Right lobe of liver (tissue), 6 donors: ENCODE measurements at regions not wholly inside any gene's neighbourhood (a gene's known extent, or its start where the extent isn't known, plus 50 kb on each side); places are given as distances from the start of the nearest gene placed in this dataset.

ENCODE experiments used
- ATAC-seq, 4 donors: fragments of 200-7000 bp; cut with Tn5 transposase; one replicate each; pipeline ENCODE4 v1.9.1; 2020; ENCODE audit warnings: mild to moderate bottlenecking in 4 of 4, moderate library complexity in 4 of 4
- DNase-seq, 3 donors: peaks; one replicate each; pipeline ENCODE4 v3.0.0-alpha.2; 2020
- H3K27ac ChIP-seq, 3 donors: fragments of 200-600 bp; one replicate each; pipeline ENCODE4 v1.8.0; 2022
- H3K27me3 ChIP-seq, 2 donors: fragments of 200-600 bp; one replicate each; pipeline ENCODE4 v1.8.0; 2022
- H3K36me3 ChIP-seq, 4 donors: fragments of 200-600 bp; sonication (generic) in 1 of 4; one replicate each; pipeline versions ENCODE4 v1.5.1 to v1.8.0; 2017 to 2022; ENCODE audit warnings: control low read depth in 1 of 4
- H3K4me1 ChIP-seq, 4 donors: fragments of 200-600 bp; sonication (generic) in 1 of 4; one replicate each; pipeline versions ENCODE4 v1.5.1 to v1.8.0; 2017 to 2022; ENCODE audit warnings: control low read depth in 1 of 4
- H3K4me3 ChIP-seq, 3 donors: fragments of 200-600 bp; one replicate each; pipeline ENCODE4 v1.8.0; 2022
- H3K9me3 ChIP-seq, 4 donors: fragments of 200-600 bp; sonication (generic) in 1 of 4; one replicate each; pipeline versions ENCODE4 v1.5.1 to v1.8.0; 2017 to 2022; ENCODE audit warnings: control low read depth in 1 of 4
- CTCF ChIP-seq, 4 donors: fragments of 200-600 bp in 3 of 4; fragments of 450-650 bp in 1 of 4; IDR thresholded peaks; one replicate each; pipeline versions ENCODE4 v1.5.1 to v1.8.0; 2016 to 2022; ENCODE audit warnings: antibody characterized with exemption in 4 of 4, mild to moderate bottlenecking in 2 of 4
- POLR2A ChIP-seq: fragments of 450-650 bp; IDR thresholded peaks from one replicate; pipeline ENCODE4 v1.6.1; 2017; ENCODE audit warnings: antibody characterized with exemption, mild to moderate bottlenecking
- WGBS: methylation state at CpG from one replicate; pipeline ENCODE4 v1.1.6; 2018; ENCODE audit warnings: low coverage, low lambda C conversion rate; ENCODE audit not compliant: insufficient coverage; ENCODE audit errors: missing lambda C conversion rate; 5-methylcytosine and 5-hydroxymethylcytosine counted together
- intact Hi-C, 2 donors: fragments of 100-400 bp; cut with DNase I; formaldehyde crosslinking; loops; one replicate each; pipeline versions ENCODE4 v1.11.2 to v1.14.1; 2022
- donor health status: DM: no; HTN: yes; CAD: no.
- donor health status: DM: no; HTN: no; CAD: no.
- donor health status: DM: no; HTN: no; CAD: no.
- donor health status: DM: no; HTN: yes; CAD: no.
- donor health status: DM: no; HTN: yes; CAD: no.

GRCh38 chr15:69842851-69843250 lies 254.9 kb downstream of the TLE3 start:
- Histone ChIP-seq H3K4me3 (no peak overlapping the region), H3K27me3 (no peaks in the 10 kb centered on the region), H3K36me3 (no peaks in the 10 kb centered on the region), H3K27ac (no peak overlapping the region), H3K9me3 (no peaks in the 10 kb centered on the region), H3K4me1 (no peaks in the 10 kb centered on the region)
- ATAC-seq (no peak), DNase-seq (no peak)
- WGBS, result 74% methylated on average over 5 of the region's 5 CpGs
- no peak for TF ChIP-seq POLR2A
- TF ChIP-seq CTCF (IDR thresholded peaks at IDR 0.05), result no peak
- intact Hi-C loops, result no loop called here

- no peaks in the 10 kb centered on the region for H3K27me3 ChIP-seq
- H3K27ac ChIP-seq, result no peak overlapping the region
- no peaks in the 10 kb centered on the region for H3K9me3 ChIP-seq
- TF ChIP-seq POLR2A, result no peak
- TF ChIP-seq CTCF (IDR thresholded peaks at IDR 0.05), result no peak
- ATAC-seq, result no peak
- WGBS, result 40% methylated on average over 7 of the region's 13 CpGs
- no peak overlapping the region for H3K4me3 ChIP-seq
- no peak for DNase-seq
- no peaks in the 10 kb centered on the region for H3K36me3 ChIP-seq
- intact Hi-C loops, result no loop called here
- no peaks in the 10 kb centered on the region for H3K4me1 ChIP-seq
Measured at GRCh38 chr15:69843276-69843899, 254.3 kb downstream of the TLE3 start.

GRCh38 chr15:69843900-69844304 lies 253.8 kb downstream of the TLE3 start:
- H3K4me3 ChIP-seq, result no peak overlapping the region
- 11% methylated on average over 3 of the region's 10 CpGs for WGBS
- TF ChIP-seq POLR2A, result no peak
- TF ChIP-seq CTCF (IDR thresholded peaks at IDR 0.05), result no peak
- ATAC-seq, result no peak
- intact Hi-C loops, result no loop called here
- H3K4me1 ChIP-seq, result no peaks in the 10 kb centered on the region
- H3K9me3 ChIP-seq, result no peaks in the 10 kb centered on the region
- DNase-seq, result no peak
- H3K27ac ChIP-seq, result no peak overlapping the region
- H3K36me3 ChIP-seq, result no peaks in the 10 kb centered on the region
- H3K27me3 ChIP-seq, result no peaks in the 10 kb centered on the region

GRCh38 chr15:69845159-69845558 lies 252.6 kb downstream of the TLE3 start:
- DNase-seq (no peak), ATAC-seq (no peak)
- H3K4me1 ChIP-seq, result no peaks in the 10 kb centered on the region
- H3K4me3 ChIP-seq, result no peak overlapping the region
- H3K9me3 ChIP-seq, result no peaks in the 10 kb centered on the region
- intact Hi-C loops, result no loop called here
- H3K27ac ChIP-seq, result no peak overlapping the region
- H3K27me3 ChIP-seq, result no peaks in the 10 kb centered on the region
- TF ChIP-seq CTCF (IDR thresholded peaks at IDR 0.05) (no peak), POLR2A (no peak)
- WGBS, result 66% methylated on average over 5 of the region's 5 CpGs
- no peaks in the 10 kb centered on the region for H3K36me3 ChIP-seq

- no peak for TF ChIP-seq CTCF (IDR thresholded peaks at IDR 0.05)
- no peaks in the 10 kb centered on the region for H3K27me3 ChIP-seq
- H3K9me3 ChIP-seq, result no peaks in the 10 kb centered on the region
- DNase-seq (no peak), ATAC-seq (no peak)
- WGBS, result 54% methylated on average over 4 of the region's 4 CpGs
- no peaks in the 10 kb centered on the region for H3K36me3 ChIP-seq
- no peaks in the 10 kb centered on the region for H3K4me1 ChIP-seq
- intact Hi-C loops, result no loop called here
- H3K27ac ChIP-seq, result no peak overlapping the region
- no peak overlapping the region for H3K4me3 ChIP-seq
Measured at GRCh38 chr15:69847625-69848024, 250.1 kb downstream of the TLE3 start.
